AG09309 (cell line): ENCODE measurements at regions not wholly inside any gene's neighbourhood (a gene's known extent, or its start where the extent isn't known, plus 50 kb on each side); places are given as distances from the start of the nearest gene placed in this dataset.
"Not testable (repeated sequence)": the region's sequence is repeated elsewhere in the genome, so short reads cannot be mapped to it uniquely, and the experiment has no call there.

Source experiments
- DNase-seq: peaks from one replicate; pipeline ENCODE4 v3.0.0-alpha.2; 2010; ENCODE audit warnings: low read depth
- H3K4me3 ChIP-seq: 2 replicates; pipeline ENCODE4 v1.5.1; 2011; ENCODE audit warnings: mild to moderate bottlenecking, low read depth, low read length, moderate library complexity; ENCODE audit not compliant: control insufficient read depth
- TF ChIP-seq, protein P1 (sequence below): IDR thresholded peaks from 2 replicates; pipeline ENCODE4 v1.5.1; 2011; ENCODE audit warnings: mild to moderate bottlenecking, low read depth, low read length, inconsistent platforms; ENCODE audit not compliant: insufficient read depth, control insufficient read depth; ENCODE audit errors: missing control alignments

- TF ChIP-seq, protein P1, sequence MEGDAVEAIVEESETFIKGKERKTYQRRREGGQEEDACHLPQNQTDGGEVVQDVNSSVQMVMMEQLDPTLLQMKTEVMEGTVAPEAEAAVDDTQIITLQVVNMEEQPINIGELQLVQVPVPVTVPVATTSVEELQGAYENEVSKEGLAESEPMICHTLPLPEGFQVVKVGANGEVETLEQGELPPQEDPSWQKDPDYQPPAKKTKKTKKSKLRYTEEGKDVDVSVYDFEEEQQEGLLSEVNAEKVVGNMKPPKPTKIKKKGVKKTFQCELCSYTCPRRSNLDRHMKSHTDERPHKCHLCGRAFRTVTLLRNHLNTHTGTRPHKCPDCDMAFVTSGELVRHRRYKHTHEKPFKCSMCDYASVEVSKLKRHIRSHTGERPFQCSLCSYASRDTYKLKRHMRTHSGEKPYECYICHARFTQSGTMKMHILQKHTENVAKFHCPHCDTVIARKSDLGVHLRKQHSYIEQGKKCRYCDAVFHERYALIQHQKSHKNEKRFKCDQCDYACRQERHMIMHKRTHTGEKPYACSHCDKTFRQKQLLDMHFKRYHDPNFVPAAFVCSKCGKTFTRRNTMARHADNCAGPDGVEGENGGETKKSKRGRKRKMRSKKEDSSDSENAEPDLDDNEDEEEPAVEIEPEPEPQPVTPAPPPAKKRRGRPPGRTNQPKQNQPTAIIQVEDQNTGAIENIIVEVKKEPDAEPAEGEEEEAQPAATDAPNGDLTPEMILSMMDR = no peak
- DNase-seq = no peak
- H3K4me3 ChIP-seq = no peak overlapping the region
Measured at GRCh38 chr13:81907787-81908372, 1567.0 kb upstream of the SPRY2 start.

DNA sequence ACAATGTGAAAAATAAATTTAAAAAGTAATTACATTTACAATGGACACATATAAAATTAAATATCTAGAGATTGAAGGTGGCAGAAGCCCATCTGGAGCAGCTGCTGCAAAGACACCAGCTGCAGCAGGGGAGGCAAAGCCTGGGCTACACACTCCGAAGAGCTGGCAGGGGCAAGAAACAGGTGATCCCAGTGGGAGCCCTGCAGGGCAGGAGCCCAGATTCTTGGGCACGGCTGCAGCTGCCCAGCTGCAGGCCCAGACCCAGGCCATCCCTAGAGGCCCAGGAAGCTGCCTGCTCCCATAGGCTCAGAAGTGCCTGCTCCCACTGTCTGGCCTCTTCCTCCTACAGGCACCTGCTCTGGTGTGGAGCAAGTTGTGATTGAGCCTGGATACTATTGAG lies 1547.9 kb upstream of the SPRY2 start:
- DNase-seq = no peak
- no peak overlapping the region for H3K4me3 ChIP-seq
- TF ChIP-seq, protein P1 = no peak

- no peak overlapping the region for H3K4me3 ChIP-seq
- TF ChIP-seq, protein P1 = no peak
- DNase-seq = no peak
Measured at GRCh38 chr13:81874681-81875661, 1534.0 kb upstream of the SPRY2 start.

DNA sequence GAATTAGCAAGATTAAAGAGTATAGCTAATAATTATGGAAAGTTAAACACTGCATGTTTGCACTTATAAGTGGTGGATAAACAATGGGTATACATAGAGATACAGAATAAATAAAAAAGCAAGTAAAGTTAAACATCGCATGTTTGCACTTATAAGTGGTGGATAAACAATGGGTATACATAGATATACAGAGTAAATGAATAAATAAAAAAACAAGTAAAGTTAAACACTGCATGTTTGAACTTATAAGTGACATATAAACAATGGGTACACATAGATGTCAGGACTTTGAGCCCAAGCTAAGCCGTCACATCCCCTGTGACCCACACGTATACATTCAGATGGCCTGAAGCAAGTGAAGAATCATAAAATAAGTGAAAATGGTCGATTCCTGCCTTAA lies 1533.3 kb upstream of the SPRY2 start:
- no peak overlapping the region for H3K4me3 ChIP-seq
- TF ChIP-seq, protein P1 = no peak
- no peak for DNase-seq

- TF ChIP-seq, protein P1 = no peak
- H3K4me3 ChIP-seq = no peak overlapping the region
- DNase-seq = no peak
Measured at GRCh38 chr13:81872581-81872980, 1531.7 kb upstream of the SPRY2 start.

GRCh38 chr13:81871751-81872325 lies 1530.9 kb upstream of the SPRY2 start:
- DNase-seq, H3K4me3 ChIP-seq: not testable (repeated sequence)

DNA sequence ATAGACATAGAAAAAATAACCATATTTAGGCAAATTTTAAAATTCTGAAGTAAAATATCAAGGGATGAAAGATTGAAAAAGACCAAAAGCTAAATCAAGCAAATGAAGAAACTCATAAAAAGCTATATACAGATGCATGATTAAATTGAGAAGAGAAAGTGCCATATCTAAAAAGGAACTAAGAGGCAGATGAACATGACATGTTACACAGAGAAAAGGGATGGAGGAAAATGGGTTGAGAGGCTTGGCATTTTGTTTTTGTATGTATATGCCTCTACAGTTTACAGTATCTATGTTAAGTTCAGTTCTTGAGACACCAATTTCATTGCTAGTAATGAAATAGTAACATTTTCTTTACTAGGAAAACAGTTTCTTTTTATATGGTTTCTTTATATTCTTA lies 1507.4 kb upstream of the SPRY2 start:
- H3K4me3 ChIP-seq = no peak overlapping the region
- DNase-seq = no peak
- TF ChIP-seq, protein P1 = no peak
